Body of pancreas (tissue), 4 donors: ENCODE measurements at regions not wholly inside any gene's neighbourhood (a gene's known extent, or its start where the extent isn't known, plus 50 kb on each side); places are given as distances from the start of the nearest gene placed in this dataset.

Experiments
- POLR2A ChIP-seq, 3 donors: fragments of 450-650 bp; IDR thresholded peaks; one replicate each; pipeline ENCODE4 v1.6.1; 2016; ENCODE audit warnings: antibody characterized with exemption in 3 of 3, mild to moderate bottlenecking in 2 of 3
- TF ChIP-seq, protein P1 (sequence below), 7 experiments: fragments of 450-650 bp in 4 of 7; fragments of 200-600 bp in 3 of 7; sonication (generic) in 3 of 7; IDR thresholded peaks; one replicate each; pipeline ENCODE4 v1.5.1; 2016 to 2019; ENCODE audit warnings: antibody characterized with exemption in 7 of 7

DNA sequence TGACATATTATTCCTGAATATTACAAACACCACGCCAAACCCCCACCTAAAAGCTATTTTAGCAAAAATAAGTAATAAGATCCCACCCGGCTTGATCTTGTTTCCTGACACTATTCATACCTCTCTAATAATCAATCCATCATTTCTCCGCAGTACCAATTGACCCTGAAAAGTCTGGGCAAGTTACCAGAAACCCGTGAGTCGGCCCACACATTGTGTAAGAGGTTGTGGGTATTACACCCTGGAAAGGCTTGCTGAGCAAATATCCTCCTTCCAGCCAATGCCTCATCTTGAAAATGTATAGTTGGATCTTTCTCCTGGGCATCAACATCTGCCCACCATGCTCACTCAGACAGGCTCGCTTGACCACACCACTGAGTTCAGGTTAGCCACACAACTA, 451.0 kb downstream of the TTLL7 start:
- TF ChIP-seq, protein P1, sequence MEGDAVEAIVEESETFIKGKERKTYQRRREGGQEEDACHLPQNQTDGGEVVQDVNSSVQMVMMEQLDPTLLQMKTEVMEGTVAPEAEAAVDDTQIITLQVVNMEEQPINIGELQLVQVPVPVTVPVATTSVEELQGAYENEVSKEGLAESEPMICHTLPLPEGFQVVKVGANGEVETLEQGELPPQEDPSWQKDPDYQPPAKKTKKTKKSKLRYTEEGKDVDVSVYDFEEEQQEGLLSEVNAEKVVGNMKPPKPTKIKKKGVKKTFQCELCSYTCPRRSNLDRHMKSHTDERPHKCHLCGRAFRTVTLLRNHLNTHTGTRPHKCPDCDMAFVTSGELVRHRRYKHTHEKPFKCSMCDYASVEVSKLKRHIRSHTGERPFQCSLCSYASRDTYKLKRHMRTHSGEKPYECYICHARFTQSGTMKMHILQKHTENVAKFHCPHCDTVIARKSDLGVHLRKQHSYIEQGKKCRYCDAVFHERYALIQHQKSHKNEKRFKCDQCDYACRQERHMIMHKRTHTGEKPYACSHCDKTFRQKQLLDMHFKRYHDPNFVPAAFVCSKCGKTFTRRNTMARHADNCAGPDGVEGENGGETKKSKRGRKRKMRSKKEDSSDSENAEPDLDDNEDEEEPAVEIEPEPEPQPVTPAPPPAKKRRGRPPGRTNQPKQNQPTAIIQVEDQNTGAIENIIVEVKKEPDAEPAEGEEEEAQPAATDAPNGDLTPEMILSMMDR (IDR thresholded peaks at IDR 0.05) = no peak
- TF ChIP-seq POLR2A (IDR thresholded peaks at IDR 0.05) = no peak
